Keratinocyte (primary cell): ENCODE measurements at regions not wholly inside any gene's neighbourhood (a gene's known extent, or its start where the extent isn't known, plus 50 kb on each side); places are given as distances from the start of the nearest gene placed in this dataset.

ENCODE experiments used
- DNase-seq: peaks from one replicate; pipeline ENCODE4 v3.0.0-alpha.2; 2011; ENCODE audit warnings: low read depth, missing footprints, low spot score
- FAIRE-seq: peaks from 2 replicates; lab custom pipeline; 2011; peaks lifted over from hg19 to GRCh38; lab: Jason Lieb, UNC
- H2AFZ ChIP-seq: 2 replicates; pipeline ENCODE4 v1.6.0; 2012; ENCODE audit warnings: low read length, control low read depth, inconsistent platforms; ENCODE audit not compliant: control insufficient read depth
- H3K27ac ChIP-seq: 2 replicates; pipeline ENCODE4 v1.5.1; 2011; ENCODE audit warnings: low read length; ENCODE audit not compliant: control insufficient read depth, insufficient read depth
- H3K27me3 ChIP-seq: 3 replicates; pipeline ENCODE4 v1.6.0; 2011; ENCODE audit warnings: low read length; ENCODE audit not compliant: control insufficient read depth, insufficient read depth; ENCODE audit errors: extremely low read depth
- H3K36me3 ChIP-seq, 2 experiments: 2 replicates in 1 of 2; 3 replicates in 1 of 2; pipeline ENCODE4 v1.5.1; 2011; ENCODE audit warnings: low read length in 2 of 2, mild to moderate bottlenecking in 1 of 2; ENCODE audit not compliant: control insufficient read depth in 2 of 2, insufficient read depth in 2 of 2; ENCODE audit errors: extremely low read depth in 1 of 2
- H3K4me1 ChIP-seq: 3 replicates; pipeline ENCODE4 v1.5.1; 2011; ENCODE audit warnings: low read length; ENCODE audit not compliant: control insufficient read depth, insufficient read depth; ENCODE audit errors: extremely low read depth
- H3K4me2 ChIP-seq: 3 replicates; pipeline ENCODE4 v1.6.0; 2011; ENCODE audit warnings: low read depth, low read length; ENCODE audit not compliant: control insufficient read depth, insufficient read depth; ENCODE audit errors: extremely low read depth
- H3K4me3 ChIP-seq, 3 experiments: fragments of 200-600 bp in 1 of 3; sonication (generic) in 1 of 3; 2 replicates in 2 of 3; 3 replicates in 1 of 3; pipeline ENCODE4 v1.5.1; 2011 to 2016; ENCODE audit warnings: low read length in 3 of 3, mild to moderate bottlenecking in 3 of 3, control low read depth in 2 of 3, inconsistent platforms in 1 of 3, low read depth in 1 of 3, mixed read lengths in 1 of 3, mixed run types in 1 of 3, moderate library complexity in 1 of 3; ENCODE audit not compliant: control insufficient read depth in 2 of 3, insufficient read depth in 2 of 3; ENCODE audit errors: extremely low read depth in 1 of 3
- H3K79me2 ChIP-seq: 2 replicates; pipeline ENCODE4 v1.6.0; 2012; ENCODE audit warnings: low read length; ENCODE audit not compliant: control insufficient read depth, insufficient read depth
- H3K9ac ChIP-seq: 3 replicates; pipeline ENCODE4 v1.6.0; 2011; ENCODE audit warnings: low read length; ENCODE audit not compliant: control insufficient read depth, insufficient read depth; ENCODE audit errors: extremely low read depth
- H3K9me1 ChIP-seq: 3 replicates; pipeline ENCODE4 v1.6.0; 2011; ENCODE audit warnings: low read length; ENCODE audit not compliant: control insufficient read depth, insufficient read depth; ENCODE audit errors: extremely low read depth
- H3K9me3 ChIP-seq: 2 replicates; pipeline ENCODE4 v1.5.1; 2012; ENCODE audit warnings: low read depth, low read length; ENCODE audit not compliant: control insufficient read depth
- H4K20me1 ChIP-seq: 3 replicates; pipeline ENCODE4 v1.6.0; 2011; ENCODE audit warnings: low read length; ENCODE audit not compliant: control insufficient read depth, insufficient read depth; ENCODE audit errors: extremely low read depth
- CTCF ChIP-seq, 3 experiments: IDR thresholded peaks in 1 of 3; conservative IDR thresholded peaks in 1 of 3; optimal IDR thresholded peaks in 1 of 3; 2 replicates in 2 of 3; 3 replicates in 1 of 3; pipeline versions ENCODE3 to v1.5.1; 2011; ENCODE audit warnings: low read length in 3 of 3, mild to moderate bottlenecking in 3 of 3, moderate library complexity in 2 of 3, control low read depth in 1 of 3, inconsistent platforms in 1 of 3; ENCODE audit not compliant: insufficient read depth in 2 of 3; ENCODE audit errors: extremely low read depth in 1 of 3
- EZH2 ChIP-seq: IDR thresholded peaks from one replicate; pipeline ENCODE4 v1.6.1; 2012; ENCODE audit warnings: inconsistent platforms, mild to moderate bottlenecking, low read length, moderate library complexity
- dilution Hi-C: fragments of 300-500 bp; cut with MboI; formaldehyde crosslinking; loops from one replicate; pipeline ENCODE4 v1.7.0; 2020; ENCODE audit warnings: low sequenced_read_pairs; ENCODE audit not compliant: extremely low pct_ligation_motif_present

- Histone ChIP-seq H3K4me2 (no peak overlapping the region), H3K27ac (no peak overlapping the region), H3K4me3 (no peak overlapping the region), H3K9me1 (no peaks in the 10 kb centered on the region), H3K9ac (no peak overlapping the region), H3K4me1 (no peaks in the 10 kb centered on the region), H3K36me3 (no peaks in the 10 kb centered on the region), H3K79me2 (no peaks in the 10 kb centered on the region), H4K20me1 (no peaks in the 10 kb centered on the region), H2AFZ (no peak overlapping the region), H3K9me3 (no peaks in the 10 kb centered on the region), H3K27me3 (peaks cover 28% of the 10 kb centered on the region)
- dilution Hi-C loops, result no loop called here
- no peak for FAIRE-seq
- DNase-seq, result no peak
- TF ChIP-seq CTCF (optimal IDR thresholded peaks at IDR 0.05 in 1 of 3, IDR thresholded peaks at IDR 0.05 in 1 of 3, conservative IDR thresholded peaks at IDR 0.05 in 1 of 3; ENCODE audit: extremely low read depth in 1 of 3, insufficient read depth in 2 of 3, low read length in 3 of 3) (no peak), EZH2 (no peak)
These were observed 202.1 kb upstream of the MYL2 start for GRCh38 chr12:111122458-111122878.

DNA sequence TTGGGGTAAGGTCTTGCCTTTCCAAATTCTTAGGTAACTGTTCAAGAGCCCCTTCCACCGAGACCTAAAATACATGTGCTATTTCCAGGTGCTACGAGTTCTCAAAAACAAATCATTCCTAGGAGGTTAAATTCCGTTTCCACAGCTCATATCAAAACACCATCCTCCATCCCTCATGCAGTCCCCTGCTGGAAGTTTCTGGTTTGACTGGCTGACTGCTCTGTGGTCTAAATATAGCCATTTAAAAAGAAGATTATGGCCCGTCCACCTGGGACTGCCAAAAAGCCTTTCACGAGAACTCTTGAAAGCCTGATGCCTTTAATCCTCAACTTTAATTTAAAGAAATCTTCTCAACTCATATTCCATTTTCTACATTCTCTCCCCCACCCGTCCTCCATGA lies 201.5 kb upstream of the MYL2 start:
- no peaks in the 10 kb centered on the region for H3K79me2 ChIP-seq
- no peak overlapping the region for H3K4me2 ChIP-seq
- dilution Hi-C loops, result no loop called here
- FAIRE-seq, result no peak
- TF ChIP-seq CTCF (optimal IDR thresholded peaks at IDR 0.05 in 1 of 3, IDR thresholded peaks at IDR 0.05 in 1 of 3, conservative IDR thresholded peaks at IDR 0.05 in 1 of 3; ENCODE audit: extremely low read depth in 1 of 3, insufficient read depth in 2 of 3, low read length in 3 of 3) (no peak), EZH2 (no peak)
- no peak for DNase-seq
- no peaks in the 10 kb centered on the region for H3K36me3 ChIP-seq
- H3K9ac ChIP-seq, result no peak overlapping the region
- no peak overlapping the region for H2AFZ ChIP-seq
- no peak overlapping the region for H3K4me3 ChIP-seq
- H3K9me1 ChIP-seq, result no peaks in the 10 kb centered on the region
- no peaks in the 10 kb centered on the region for H3K4me1 ChIP-seq
- no peaks in the 10 kb centered on the region for H3K9me3 ChIP-seq
- no peaks in the 10 kb centered on the region for H4K20me1 ChIP-seq
- H3K27me3 ChIP-seq, result peaks cover 28% of the 10 kb centered on the region
- no peak overlapping the region for H3K27ac ChIP-seq
